ENCODE measurements at regions not wholly inside any gene's neighbourhood (a gene's known extent, or its start where the extent isn't known, plus 50 kb on each side); places are given as distances from the start of the nearest gene placed in this dataset.

DNA sequence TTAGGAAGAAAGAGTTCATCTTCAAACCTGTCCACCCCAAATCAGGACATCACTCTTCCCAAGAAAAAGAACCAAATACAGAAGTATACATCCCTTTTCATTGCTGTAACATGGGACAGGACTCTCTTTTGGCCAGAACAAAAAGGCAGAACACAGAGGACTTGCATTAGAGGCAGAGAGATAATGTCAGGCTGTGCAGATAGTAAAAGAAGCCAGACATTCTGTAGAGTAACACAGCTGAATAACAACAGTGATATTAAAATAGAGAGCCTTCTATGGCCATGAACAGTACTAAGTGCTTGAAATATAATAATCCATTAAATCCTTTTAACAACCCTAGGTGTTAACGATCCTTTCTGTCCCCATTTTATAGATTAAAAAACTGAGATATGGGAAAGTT is 437.2 kb downstream of the NFIB start:
- Histone ChIP-seq H3K56ac (ENCODE audit: insufficient read length, low read depth, low read length) (no peak overlapping the region), H3K9me3 (ENCODE audit: control insufficient read depth, low read depth, low read length) (no peaks in the 10 kb centered on the region), H2AK5ac (ENCODE audit: insufficient read length, low read length) (no peak overlapping the region), H2BK12ac (ENCODE audit: insufficient read length, low read depth, low read length) (no peak overlapping the region), H3K9ac (ENCODE audit: extremely low read depth, insufficient read length, low read length) (no peak overlapping the region), H3K27ac (ENCODE audit: insufficient read length, low read depth, low read length) (no peak overlapping the region), H2BK15ac (ENCODE audit: low read depth, low read length) (no peak overlapping the region), H3T11ph (ENCODE audit: low read length) (no peak overlapping the region), H3K4me2 (ENCODE audit: insufficient read depth, insufficient read length, low read length) (no peak overlapping the region), H2AFZ (ENCODE audit: low read length) (no peak overlapping the region), H3K79me1 (ENCODE audit: insufficient read depth, low read depth, low read length, poor library complexity, severe bottlenecking) (no peaks in the 10 kb centered on the region), H4K5ac (ENCODE audit: insufficient read length, low read depth, low read length) (no peak overlapping the region), H2BK20ac (ENCODE audit: low read depth, low read length, poor library complexity, severe bottlenecking) (no peak overlapping the region), H4K91ac (ENCODE audit: insufficient read length, low read depth, low read length) (no peak overlapping the region), H2BK120ac (ENCODE audit: low read depth, low read length, poor library complexity, severe bottlenecking) (no peak overlapping the region), H3K4me1 (ENCODE audit: insufficient read depth, low read length) (no peaks in the 10 kb centered on the region), H3K23me2 (ENCODE audit: insufficient read length, low read depth, low read length, poor library complexity, severe bottlenecking) (no peaks in the 10 kb centered on the region), H3K4ac (ENCODE audit: low read depth, low read length) (no peak overlapping the region), H3K27me3 (ENCODE audit: insufficient read depth, low read length) (no peaks in the 10 kb centered on the region), H3K79me2 (ENCODE audit: insufficient read depth, low read length) (no peaks in the 10 kb centered on the region), H4K20me1 (ENCODE audit: control insufficient read depth, insufficient read depth, insufficient read length) (no peaks in the 10 kb centered on the region), H4K8ac (replicated peaks; ENCODE audit: insufficient read length, low read depth, low read length) (no peak overlapping the region), H3K14ac (ENCODE audit: insufficient read depth, low read length) (no peak overlapping the region), H3K23ac (ENCODE audit: insufficient read length, low read depth, low read length) (no peak overlapping the region), H2BK5ac (ENCODE audit: insufficient read length, low read length) (no peak overlapping the region), H3K18ac (ENCODE audit: insufficient read length, low read depth, low read length) (no peak overlapping the region)
- no peak overlapping the region for H3K4me3 Mint-ChIP-seq
- TF ChIP-seq, protein P1, sequence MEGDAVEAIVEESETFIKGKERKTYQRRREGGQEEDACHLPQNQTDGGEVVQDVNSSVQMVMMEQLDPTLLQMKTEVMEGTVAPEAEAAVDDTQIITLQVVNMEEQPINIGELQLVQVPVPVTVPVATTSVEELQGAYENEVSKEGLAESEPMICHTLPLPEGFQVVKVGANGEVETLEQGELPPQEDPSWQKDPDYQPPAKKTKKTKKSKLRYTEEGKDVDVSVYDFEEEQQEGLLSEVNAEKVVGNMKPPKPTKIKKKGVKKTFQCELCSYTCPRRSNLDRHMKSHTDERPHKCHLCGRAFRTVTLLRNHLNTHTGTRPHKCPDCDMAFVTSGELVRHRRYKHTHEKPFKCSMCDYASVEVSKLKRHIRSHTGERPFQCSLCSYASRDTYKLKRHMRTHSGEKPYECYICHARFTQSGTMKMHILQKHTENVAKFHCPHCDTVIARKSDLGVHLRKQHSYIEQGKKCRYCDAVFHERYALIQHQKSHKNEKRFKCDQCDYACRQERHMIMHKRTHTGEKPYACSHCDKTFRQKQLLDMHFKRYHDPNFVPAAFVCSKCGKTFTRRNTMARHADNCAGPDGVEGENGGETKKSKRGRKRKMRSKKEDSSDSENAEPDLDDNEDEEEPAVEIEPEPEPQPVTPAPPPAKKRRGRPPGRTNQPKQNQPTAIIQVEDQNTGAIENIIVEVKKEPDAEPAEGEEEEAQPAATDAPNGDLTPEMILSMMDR (conservative IDR thresholded peaks at IDR 0.05): no peak
- no CpG with 5 or more reads among the region's 1 CpG for WGBS (ENCODE audit: extremely low coverage, insufficient read length, low lambda C conversion rate)
- peaks cover 0 to 2% of the 10 kb centered on the region in 2 experiments; a peak in 2 of 5 replicates for H3K9me3 Mint-ChIP-seq
- H3K4me1 Mint-ChIP-seq: no peaks in the 10 kb centered on the region
- no peak for DNase-seq
- H3K27me3 Mint-ChIP-seq (ENCODE audit: low read depth): no peaks in the 10 kb centered on the region
- no peak overlapping the region for H3K27ac Mint-ChIP-seq
- peaks cover 0 to 2% (median 0%) of the 10 kb centered on the region in 3 experiments; a peak in 1 of 7 replicates for H3K36me3 Mint-ChIP-seq (ENCODE audit: insufficient read depth in 1 of 3, low read depth in 3 of 3)
